ENCODE measurements at regions not wholly inside any gene's neighbourhood (a gene's known extent, or its start where the extent isn't known, plus 50 kb on each side); places are given as distances from the start of the nearest gene placed in this dataset.

DNA sequence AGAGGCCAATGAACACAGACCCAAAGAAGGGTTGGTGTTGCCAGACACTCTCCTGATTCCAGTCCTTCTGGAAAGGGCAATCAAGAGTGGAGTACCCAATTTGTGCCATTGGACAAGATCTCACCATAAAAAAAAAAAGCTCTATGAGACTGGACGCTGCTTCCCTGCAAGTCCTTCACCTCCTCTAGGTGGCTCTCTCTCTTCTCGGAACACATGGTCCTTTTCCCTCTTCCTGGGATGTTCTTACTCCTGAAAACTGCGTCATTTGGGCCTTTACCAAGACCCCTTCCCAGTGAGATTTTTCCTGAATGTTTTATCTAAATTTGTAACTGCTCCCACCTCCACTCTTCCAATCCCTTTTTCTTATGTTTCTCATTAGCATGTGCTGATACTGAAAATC, 280.8 kb downstream of the FOXA2 start:
- H3K9me3 Mint-ChIP-seq, result no peaks in the 10 kb centered on the region
- H3K27ac Mint-ChIP-seq, result no peak overlapping the region
- no peak overlapping the region for H3K4me3 Mint-ChIP-seq
- DNase-seq, result no peak
- H3K36me3 Mint-ChIP-seq (ENCODE audit: low read depth), result no peaks in the 10 kb centered on the region
- no peaks in the 10 kb centered on the region for H3K4me1 Mint-ChIP-seq
- ATAC-seq, result no peak
- H3K27me3 Mint-ChIP-seq, result no peaks in the 10 kb centered on the region

DNA sequence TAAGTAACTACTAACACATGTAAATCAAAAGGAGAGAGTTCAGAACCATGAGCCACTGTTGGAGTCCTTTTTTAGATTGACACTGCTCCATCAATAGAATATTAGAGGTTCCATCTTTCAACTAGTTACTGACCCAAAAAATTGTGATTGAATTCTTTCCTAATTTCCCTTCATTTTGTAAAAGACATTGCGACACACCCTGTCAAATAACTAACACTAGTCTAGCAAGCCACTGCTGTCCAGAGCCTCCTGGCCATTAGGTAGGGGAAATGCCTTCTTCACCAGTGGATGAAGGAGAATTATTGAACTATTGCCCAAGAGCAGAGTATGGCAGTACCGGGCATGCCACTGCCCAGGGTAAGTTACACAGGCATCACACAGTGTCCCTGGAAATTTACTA, 282.3 kb downstream of the FOXA2 start:
- Mint-ChIP-seq H3K4me1 (no peaks in the 10 kb centered on the region), H3K27ac (no peak overlapping the region), H3K27me3 (no peaks in the 10 kb centered on the region), H3K36me3 (ENCODE audit: low read depth) (no peaks in the 10 kb centered on the region), H3K4me3 (no peak overlapping the region), H3K9me3 (no peaks in the 10 kb centered on the region)
- ATAC-seq (no peak), DNase-seq (no peak)

DNA sequence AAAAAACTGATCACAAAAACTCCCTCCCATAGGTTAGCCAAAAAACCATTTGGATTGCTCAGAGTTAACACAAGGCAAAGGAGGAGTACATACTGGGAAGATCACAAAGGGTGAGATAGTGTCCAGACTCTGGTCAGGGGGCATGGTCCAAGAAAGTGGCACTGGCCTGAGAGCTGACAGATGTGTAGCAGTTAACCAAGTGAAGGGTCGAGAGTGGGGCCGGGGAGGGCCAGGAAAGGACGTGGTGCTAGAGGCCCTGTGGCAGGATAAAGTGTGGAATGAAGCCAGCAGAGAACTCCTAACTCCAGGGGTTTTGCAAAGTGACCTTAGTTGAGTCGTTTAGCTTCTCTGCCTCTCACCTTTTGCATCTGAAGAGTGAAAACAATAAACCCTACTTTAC, 290.5 kb downstream of the FOXA2 start:
- no peak for DNase-seq
- no peak overlapping the region for H3K4me3 Mint-ChIP-seq
- no peaks in the 10 kb centered on the region for H3K36me3 Mint-ChIP-seq (ENCODE audit: low read depth)
- H3K27ac Mint-ChIP-seq, result no peak overlapping the region
- no peaks in the 10 kb centered on the region for H3K4me1 Mint-ChIP-seq
- no peak for ATAC-seq
- no peaks in the 10 kb centered on the region for H3K27me3 Mint-ChIP-seq
- H3K9me3 Mint-ChIP-seq, result peaks cover 4% of the 10 kb centered on the region

DNA sequence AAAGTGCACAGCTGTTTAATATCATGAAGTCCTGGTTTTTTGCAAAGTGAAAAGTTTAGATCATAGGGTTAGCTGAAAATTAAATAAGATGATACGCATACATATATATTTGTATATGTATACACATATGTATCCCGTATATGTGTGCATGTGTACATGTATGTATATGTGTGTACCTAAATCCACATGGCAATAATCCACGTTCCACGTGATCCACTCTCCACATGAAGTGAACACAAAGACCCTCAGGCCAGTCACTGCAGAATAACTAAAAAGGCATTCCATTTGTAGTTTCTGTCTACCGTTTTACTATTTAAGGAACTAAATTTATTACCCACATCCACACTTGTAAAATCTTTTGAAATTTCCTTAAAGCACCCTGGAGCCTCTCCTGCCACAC, 294.9 kb downstream of the FOXA2 start:
- DNase-seq, result no peak
- Mint-ChIP-seq H3K27ac (no peak overlapping the region), H3K4me3 (no peak overlapping the region), H3K9me3 (no peaks in the 10 kb centered on the region), H3K36me3 (ENCODE audit: low read depth) (no peaks in the 10 kb centered on the region), H3K4me1 (no peaks in the 10 kb centered on the region), H3K27me3 (no peaks in the 10 kb centered on the region)
- no peak for ATAC-seq

DNA sequence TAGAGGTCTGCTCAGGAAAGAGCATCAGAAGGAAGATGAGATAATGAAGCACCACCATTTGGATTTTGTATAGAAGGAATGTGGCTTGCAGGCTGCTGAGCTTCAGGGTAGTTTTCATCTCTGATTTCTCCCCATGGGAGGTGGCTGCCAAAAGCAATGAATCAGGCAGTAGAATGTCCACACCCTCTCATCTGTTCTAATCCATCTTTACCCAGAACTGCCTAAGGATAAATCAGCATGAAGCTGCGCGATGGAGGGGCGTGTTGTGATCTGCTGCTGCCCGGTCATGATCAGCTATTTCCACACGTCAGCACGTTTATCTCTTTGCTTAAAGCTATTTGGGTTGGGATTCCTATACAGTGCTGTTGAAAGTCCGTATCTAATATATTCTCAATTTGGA, 295.4 kb downstream of the FOXA2 start:
- ATAC-seq, result no peak
- no peak for DNase-seq
- H3K9me3 Mint-ChIP-seq, result no peaks in the 10 kb centered on the region
- no peak overlapping the region for H3K27ac Mint-ChIP-seq
- no peaks in the 10 kb centered on the region for H3K4me1 Mint-ChIP-seq
- H3K4me3 Mint-ChIP-seq, result no peak overlapping the region
- H3K27me3 Mint-ChIP-seq, result no peaks in the 10 kb centered on the region
- no peaks in the 10 kb centered on the region for H3K36me3 Mint-ChIP-seq (ENCODE audit: low read depth)

DNA sequence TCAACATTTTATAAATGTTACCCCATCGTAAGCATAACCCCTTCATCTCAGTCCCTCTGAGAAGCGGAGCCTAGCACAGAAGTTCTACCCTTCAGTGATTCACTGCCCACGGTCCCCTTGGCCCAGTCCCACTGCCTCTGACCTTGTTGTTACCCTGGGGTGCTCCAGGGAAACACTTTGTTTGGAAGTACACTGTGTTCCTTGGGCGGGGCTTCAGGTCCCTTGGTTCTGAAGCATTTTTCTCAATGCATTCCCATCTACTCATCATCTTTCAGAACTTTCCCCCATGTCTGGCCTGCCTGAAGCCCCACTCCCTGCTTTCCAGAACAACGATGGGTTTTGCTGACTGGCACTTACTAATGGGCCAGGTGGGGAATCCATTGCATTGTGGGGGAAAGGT, 296.2 kb downstream of the FOXA2 start:
- Mint-ChIP-seq H3K27ac (no peak overlapping the region), H3K4me3 (no peak overlapping the region), H3K4me1 (no peaks in the 10 kb centered on the region), H3K9me3 (no peaks in the 10 kb centered on the region), H3K27me3 (no peaks in the 10 kb centered on the region), H3K36me3 (ENCODE audit: low read depth) (no peaks in the 10 kb centered on the region)
- no peak for ATAC-seq
- no peak for DNase-seq

DNA sequence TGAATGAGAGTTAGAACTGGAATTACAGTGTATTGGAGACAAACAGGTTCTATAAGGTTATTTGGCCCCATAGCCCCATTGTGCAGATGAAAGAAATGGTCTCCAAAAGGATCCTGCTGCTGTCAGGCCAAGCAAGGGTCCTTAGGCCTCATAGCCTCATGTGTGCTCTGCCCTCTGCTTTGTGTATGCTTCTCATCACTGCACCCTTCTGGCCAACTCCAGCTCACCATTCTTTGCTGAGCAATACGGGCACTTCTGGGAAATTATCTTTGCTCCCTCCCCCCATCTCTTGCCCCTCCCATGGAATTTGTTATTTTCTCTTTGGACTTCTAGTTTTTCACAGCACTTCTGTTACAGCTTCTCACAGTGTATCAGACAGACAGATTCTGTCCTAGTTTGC, 298.8 kb downstream of the FOXA2 start:
- Mint-ChIP-seq H3K9me3 (no peaks in the 10 kb centered on the region), H3K4me3 (no peak overlapping the region), H3K27me3 (no peaks in the 10 kb centered on the region), H3K36me3 (ENCODE audit: low read depth) (no peaks in the 10 kb centered on the region), H3K27ac (no peak overlapping the region), H3K4me1 (no peaks in the 10 kb centered on the region)
- no peak for DNase-seq
- no peak for ATAC-seq

DNA sequence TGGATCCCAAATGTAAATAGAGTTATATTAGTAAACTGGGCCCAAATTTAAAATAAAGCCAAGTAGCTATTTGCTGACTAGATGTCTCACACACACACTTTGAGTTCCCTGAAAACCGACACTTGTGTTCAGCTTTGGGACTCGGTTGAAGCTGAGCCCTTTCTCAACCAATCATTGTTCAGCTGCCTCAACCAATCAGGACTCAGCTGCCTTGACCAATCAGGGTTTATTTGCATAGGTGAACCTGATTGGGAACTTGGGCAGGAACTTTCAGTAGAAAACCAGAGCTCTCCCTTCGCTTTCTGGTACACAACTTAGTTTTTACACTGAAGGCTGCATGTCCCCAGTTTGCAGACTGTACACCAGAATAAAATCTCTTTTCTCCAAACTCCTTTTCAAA, 301.7 kb downstream of the FOXA2 start:
- no peak for ATAC-seq
- no peak for DNase-seq
- H3K27me3 Mint-ChIP-seq, result no peaks in the 10 kb centered on the region
- no peak overlapping the region for H3K27ac Mint-ChIP-seq
- no peak overlapping the region for H3K4me3 Mint-ChIP-seq
- no peaks in the 10 kb centered on the region for H3K9me3 Mint-ChIP-seq
- no peaks in the 10 kb centered on the region for H3K36me3 Mint-ChIP-seq (ENCODE audit: low read depth)
- H3K4me1 Mint-ChIP-seq, result no peaks in the 10 kb centered on the region

DNA sequence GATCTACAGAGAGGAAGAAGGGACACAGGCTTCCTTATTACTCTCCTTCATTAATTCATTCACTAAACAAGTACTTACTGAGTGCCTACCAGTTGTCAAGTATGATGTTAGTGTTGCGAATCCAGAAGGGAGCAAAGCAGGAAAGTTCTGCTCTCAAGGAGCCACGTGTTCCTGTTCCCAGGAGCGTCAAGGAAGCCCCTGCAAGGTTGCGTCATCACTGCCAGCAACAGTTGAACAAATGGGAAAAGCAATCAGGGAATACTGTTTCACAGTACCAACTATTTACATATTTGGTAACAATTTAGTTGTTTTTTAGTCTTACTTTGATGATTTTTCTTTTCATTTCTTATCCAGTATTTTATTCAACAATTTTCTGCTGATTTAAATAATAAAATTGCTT, 310.0 kb downstream of the FOXA2 start:
- ATAC-seq (no peak), DNase-seq (no peak)
- Mint-ChIP-seq H3K4me1 (no peaks in the 10 kb centered on the region), H3K9me3 (peaks cover 18% of the 10 kb centered on the region), H3K27me3 (no peaks in the 10 kb centered on the region), H3K27ac (no peak overlapping the region), H3K4me3 (no peak overlapping the region), H3K36me3 (ENCODE audit: low read depth) (no peaks in the 10 kb centered on the region)

DNA sequence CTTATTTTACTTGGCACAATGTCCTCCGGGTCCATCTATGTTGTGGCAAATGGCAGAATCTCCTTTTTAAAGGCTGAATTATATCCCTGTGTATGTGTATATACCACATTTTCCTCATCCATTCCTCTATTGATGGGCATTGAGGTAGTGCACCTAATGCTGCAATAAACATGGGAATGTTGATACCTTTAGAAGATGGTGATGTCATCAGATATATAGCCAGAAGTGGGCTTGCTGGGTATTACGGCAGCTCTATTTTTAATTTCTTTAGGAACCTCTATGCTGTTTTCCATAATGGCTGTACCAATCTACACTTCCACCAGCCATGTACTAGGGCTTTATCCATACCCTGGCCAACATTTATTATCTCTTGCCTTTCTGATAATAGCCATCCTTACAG, 315.7 kb downstream of the FOXA2 start:
- Mint-ChIP-seq H3K4me3 (no peak overlapping the region), H3K9me3 (peaks cover 6% of the 10 kb centered on the region)
- ATAC-seq, result no peak

DNA sequence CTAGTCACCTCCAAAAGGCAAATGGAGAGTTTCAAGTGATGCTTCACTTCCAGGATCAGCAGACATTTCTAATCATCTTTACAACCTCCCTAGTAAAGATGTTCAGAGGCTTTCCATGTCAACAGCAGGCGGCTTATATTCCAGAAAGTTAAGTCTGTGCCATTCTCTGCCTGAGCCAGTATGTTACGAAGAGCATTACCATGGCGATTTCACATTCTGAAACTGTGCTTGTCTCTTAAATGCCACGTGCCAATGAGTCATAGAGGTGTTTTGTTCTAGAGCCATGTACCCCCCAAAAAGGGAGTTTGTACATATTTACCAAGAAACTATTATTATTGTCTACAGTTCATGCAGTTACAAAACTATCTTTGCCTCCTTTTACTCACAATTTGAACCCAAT, 319.5 kb downstream of the FOXA2 start:
- Mint-ChIP-seq H3K4me1 (no peaks in the 10 kb centered on the region), H3K9me3 (no peaks in the 10 kb centered on the region), H3K27ac (no peak overlapping the region), H3K27me3 (no peaks in the 10 kb centered on the region), H3K36me3 (ENCODE audit: low read depth) (no peaks in the 10 kb centered on the region), H3K4me3 (no peak overlapping the region)
- DNase-seq, result no peak
- ATAC-seq, result no peak

More for the DNA sequence above, 315.7 kb downstream of the FOXA2 start:
- no peaks in the 10 kb centered on the region for H3K36me3 Mint-ChIP-seq (ENCODE audit: low read depth)
- H3K27ac Mint-ChIP-seq, result no peak overlapping the region
- no peaks in the 10 kb centered on the region for H3K27me3 Mint-ChIP-seq
- no peak for DNase-seq
- no peaks in the 10 kb centered on the region for H3K4me1 Mint-ChIP-seq

DNA sequence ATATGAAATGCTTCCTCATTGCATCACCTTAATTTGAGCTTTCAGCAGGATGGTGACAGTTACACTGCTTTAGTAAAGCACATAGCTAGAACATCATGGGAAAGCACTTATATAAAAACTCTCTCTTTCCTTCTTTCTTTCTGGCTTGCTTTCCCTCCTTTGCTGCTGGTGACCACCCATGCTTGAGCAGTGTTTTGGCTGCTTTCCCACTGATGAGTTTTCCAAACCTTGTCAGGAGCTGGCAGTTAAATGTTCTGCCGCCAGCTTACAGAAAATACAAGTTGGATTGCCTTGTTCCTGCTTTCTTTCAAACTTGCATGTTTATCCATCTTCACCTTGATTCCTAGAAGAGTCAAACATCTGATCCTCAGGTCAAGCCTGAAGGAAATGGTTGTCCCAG, 323.9 kb downstream of the FOXA2 start:
- Mint-ChIP-seq H3K4me1 (no peaks in the 10 kb centered on the region), H3K27me3 (no peaks in the 10 kb centered on the region), H3K9me3 (no peaks in the 10 kb centered on the region), H3K36me3 (ENCODE audit: low read depth) (no peaks in the 10 kb centered on the region), H3K27ac (no peak overlapping the region), H3K4me3 (no peak overlapping the region)
- DNase-seq (no peak), ATAC-seq (no peak)

DNA sequence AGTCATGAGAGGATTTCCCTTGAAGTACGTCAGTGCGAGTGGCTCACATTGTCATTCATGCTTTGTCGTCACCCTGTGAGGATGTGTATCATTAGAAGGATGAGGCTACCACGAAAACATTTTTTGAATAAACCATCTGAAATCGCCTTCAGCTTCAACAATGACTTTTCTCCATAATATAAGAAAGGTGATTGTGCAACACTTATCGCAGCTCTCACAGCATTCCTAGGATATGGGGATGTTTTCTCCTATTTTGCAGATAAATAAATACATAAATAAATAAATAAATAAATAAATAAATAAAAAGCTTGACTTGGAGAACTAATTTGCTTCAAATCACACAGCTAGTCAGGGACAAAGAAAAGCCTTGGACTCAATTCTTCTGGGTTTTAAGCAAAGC, 326.5 kb downstream of the FOXA2 start:
- DNase-seq, result no peak
- no peak for ATAC-seq
- no peaks in the 10 kb centered on the region for H3K4me1 Mint-ChIP-seq
- H3K36me3 Mint-ChIP-seq (ENCODE audit: low read depth), result no peaks in the 10 kb centered on the region
- no peak overlapping the region for H3K27ac Mint-ChIP-seq
- no peaks in the 10 kb centered on the region for H3K9me3 Mint-ChIP-seq
- H3K4me3 Mint-ChIP-seq, result no peak overlapping the region
- H3K27me3 Mint-ChIP-seq, result no peaks in the 10 kb centered on the region

DNA sequence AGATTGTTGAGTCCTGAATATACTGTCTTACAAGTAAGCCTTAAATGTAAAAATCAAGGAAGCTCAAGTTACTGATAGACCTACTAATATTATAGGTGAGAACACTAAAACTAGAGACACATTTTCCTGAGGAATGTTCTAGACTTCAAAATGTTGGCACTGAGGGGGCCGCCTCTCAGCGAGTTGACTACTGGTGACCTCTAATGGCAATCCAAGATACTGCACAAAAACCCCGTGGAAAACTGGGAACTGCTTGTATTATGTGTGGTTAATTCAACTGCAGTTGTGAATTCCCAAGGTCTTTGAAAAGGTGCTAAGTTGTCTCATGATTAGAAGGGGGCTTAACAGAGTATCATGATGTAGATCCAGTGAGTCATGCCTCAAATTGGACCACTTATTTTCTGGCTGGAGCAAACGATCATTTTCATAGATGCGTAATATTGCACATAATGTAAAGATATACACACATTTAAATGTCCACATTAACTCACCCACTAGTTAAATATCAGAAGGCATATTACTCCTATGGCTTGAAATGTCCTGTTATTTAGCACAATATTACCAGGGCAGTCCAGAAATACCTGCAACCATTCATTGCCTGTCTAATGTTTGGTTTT, 336.2 kb downstream of the FOXA2 start:
- no peaks in the 10 kb centered on the region for H3K36me3 Mint-ChIP-seq (ENCODE audit: low read depth)
- ATAC-seq, result no peak
- DNase-seq, result no peak
- H3K4me1 Mint-ChIP-seq, result no peaks in the 10 kb centered on the region
- H3K4me3 Mint-ChIP-seq, result no peak overlapping the region
- H3K27me3 Mint-ChIP-seq, result peaks cover 2% of the 10 kb centered on the region
- H3K9me3 Mint-ChIP-seq, result peaks cover under 1% of the 10 kb centered on the region
- H3K27ac Mint-ChIP-seq, result no peak overlapping the region

DNA sequence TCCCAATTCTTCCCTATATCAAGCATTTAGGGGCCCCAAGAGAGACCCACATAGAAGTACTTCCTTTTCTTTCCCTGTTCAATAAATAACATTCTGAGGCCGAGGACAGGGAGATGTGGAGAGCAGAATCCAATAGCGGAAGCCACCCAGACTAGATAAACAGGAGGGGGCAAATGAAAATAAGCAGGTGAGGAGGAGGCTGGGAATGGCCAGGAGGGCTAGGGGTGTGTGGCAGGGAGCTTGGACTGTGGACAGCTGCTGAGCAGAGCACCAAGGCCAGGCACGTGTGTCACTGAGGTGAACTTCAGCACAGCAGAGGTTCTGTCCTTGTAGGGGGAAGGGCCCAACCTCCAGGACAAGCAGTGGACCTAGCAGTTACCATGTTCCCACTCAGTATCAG, 339.2 kb downstream of the FOXA2 start:
- Mint-ChIP-seq H3K4me3 (no peak overlapping the region), H3K36me3 (ENCODE audit: low read depth) (no peaks in the 10 kb centered on the region), H3K9me3 (peaks cover 5% of the 10 kb centered on the region), H3K27ac (no peak overlapping the region), H3K4me1 (no peaks in the 10 kb centered on the region), H3K27me3 (peaks cover 2% of the 10 kb centered on the region)
- no peak for ATAC-seq
- no peak for DNase-seq

DNA sequence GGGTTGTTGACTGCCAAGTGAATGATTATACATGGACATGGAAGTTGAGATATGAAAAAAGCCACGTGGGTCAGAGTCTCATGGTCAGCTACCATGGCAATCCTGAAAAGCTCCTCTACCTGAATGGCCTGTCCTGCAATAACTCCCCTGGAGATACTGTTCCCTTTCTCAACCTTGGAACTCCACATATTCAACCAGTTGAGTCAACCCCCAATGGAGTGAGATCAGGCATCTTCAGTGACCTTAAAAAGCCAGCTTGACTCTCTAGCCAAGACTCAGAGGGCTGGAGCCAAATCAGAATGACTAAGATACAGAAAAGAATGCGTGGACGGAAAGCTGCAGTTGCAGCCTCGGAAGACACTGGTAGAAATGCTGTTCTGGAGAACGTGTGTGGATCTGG, 341.3 kb downstream of the FOXA2 start:
- no peaks in the 10 kb centered on the region for H3K4me1 Mint-ChIP-seq

More for the DNA sequence above, 341.3 kb downstream of the FOXA2 start:
- H3K27ac Mint-ChIP-seq, result no peak overlapping the region
- no peaks in the 10 kb centered on the region for H3K36me3 Mint-ChIP-seq (ENCODE audit: low read depth)
- ATAC-seq (no peak), DNase-seq (no peak)
- no peaks in the 10 kb centered on the region for H3K27me3 Mint-ChIP-seq
- H3K4me3 Mint-ChIP-seq, result no peak overlapping the region
- H3K9me3 Mint-ChIP-seq, result peaks cover 5% of the 10 kb centered on the region

All from activated naive CD8-positive, alpha-beta T cell treated with anti-CD3 and anti-CD28 coated beads, Interleukin-2, amount 50 U/mL, for 24 hours (primary cell).